ENCODE measurements at regions not wholly inside any gene's neighbourhood (a gene's known extent, or its start where the extent isn't known, plus 50 kb on each side); places are given as distances from the start of the nearest gene placed in this dataset.

- no peak overlapping the region for H3K27ac ChIP-seq (ENCODE audit: low read depth, low read length)
- H3K9me3 ChIP-seq (ENCODE audit: low read length), result no peaks in the 10 kb centered on the region
- H3K36me3 ChIP-seq (ENCODE audit: insufficient read depth, low read length), result no peaks in the 10 kb centered on the region
- H3K27me3 ChIP-seq (ENCODE audit: control insufficient read depth in 1 of 2, insufficient read depth in 2 of 2, low read length in 2 of 2), result no peaks in the 10 kb centered on the region
- no peak overlapping the region for H3K9ac ChIP-seq (ENCODE audit: low read length)
- no peak overlapping the region for H3K4me3 ChIP-seq (ENCODE audit: low read depth in 1 of 2, low read length in 2 of 2)
- no peaks in the 10 kb centered on the region for H3K4me1 ChIP-seq (ENCODE audit: insufficient read depth, low read length)
These were observed 389.2 kb upstream of the PRICKLE1 start for GRCh38 chr12:42978708-42979107.

- Histone ChIP-seq H3K36me3 (ENCODE audit: insufficient read depth, low read length) (no peaks in the 10 kb centered on the region), H3K4me3 (ENCODE audit: low read depth in 1 of 2, low read length in 2 of 2) (no peak overlapping the region), H3K4me1 (ENCODE audit: insufficient read depth, low read length) (no peaks in the 10 kb centered on the region), H3K9me3 (ENCODE audit: low read length) (no peaks in the 10 kb centered on the region), H3K27ac (ENCODE audit: low read depth, low read length) (no peak overlapping the region), H3K9ac (ENCODE audit: low read length) (no peak overlapping the region), H3K27me3 (ENCODE audit: control insufficient read depth in 1 of 2, insufficient read depth in 2 of 2, low read length in 2 of 2) (no peaks in the 10 kb centered on the region)
These were observed 388.1 kb upstream of the PRICKLE1 start for GRCh38 chr12:42977451-42978230.

GRCh38 chr12:42976620-42977019, 387.1 kb upstream of the PRICKLE1 start:
- Histone ChIP-seq H3K9me3 (ENCODE audit: low read length) (no peaks in the 10 kb centered on the region), H3K4me3 (ENCODE audit: low read depth in 1 of 2, low read length in 2 of 2) (no peak overlapping the region), H3K9ac (ENCODE audit: low read length) (no peak overlapping the region), H3K36me3 (ENCODE audit: insufficient read depth, low read length) (no peaks in the 10 kb centered on the region), H3K4me1 (ENCODE audit: insufficient read depth, low read length) (no peaks in the 10 kb centered on the region), H3K27me3 (ENCODE audit: control insufficient read depth in 1 of 2, insufficient read depth in 2 of 2, low read length in 2 of 2) (no peaks in the 10 kb centered on the region), H3K27ac (ENCODE audit: low read depth, low read length) (no peak overlapping the region)

GRCh38 chr12:42976122-42976521, 386.6 kb upstream of the PRICKLE1 start:
- Histone ChIP-seq H3K9ac (ENCODE audit: low read length) (no peak overlapping the region), H3K4me3 (ENCODE audit: low read depth in 1 of 2, low read length in 2 of 2) (no peak overlapping the region), H3K36me3 (ENCODE audit: insufficient read depth, low read length) (no peaks in the 10 kb centered on the region), H3K27ac (ENCODE audit: low read depth, low read length) (no peak overlapping the region), H3K27me3 (ENCODE audit: control insufficient read depth in 1 of 2, insufficient read depth in 2 of 2, low read length in 2 of 2) (no peaks in the 10 kb centered on the region), H3K4me1 (ENCODE audit: insufficient read depth, low read length) (no peaks in the 10 kb centered on the region), H3K9me3 (ENCODE audit: low read length) (no peaks in the 10 kb centered on the region)

GRCh38 chr12:42969355-42969754, 379.8 kb upstream of the PRICKLE1 start:
- Histone ChIP-seq H3K9me3 (ENCODE audit: low read length) (no peaks in the 10 kb centered on the region), H3K9ac (ENCODE audit: low read length) (no peak overlapping the region), H3K4me1 (ENCODE audit: insufficient read depth, low read length) (no peaks in the 10 kb centered on the region), H3K27me3 (ENCODE audit: control insufficient read depth in 1 of 2, insufficient read depth in 2 of 2, low read length in 2 of 2) (no peaks in the 10 kb centered on the region), H3K4me3 (ENCODE audit: low read depth in 1 of 2, low read length in 2 of 2) (no peak overlapping the region), H3K27ac (ENCODE audit: low read depth, low read length) (no peak overlapping the region), H3K36me3 (ENCODE audit: insufficient read depth, low read length) (no peaks in the 10 kb centered on the region)

- no peak overlapping the region for H3K27ac ChIP-seq (ENCODE audit: low read depth, low read length)
These were observed 378.9 kb upstream of the PRICKLE1 start for GRCh38 chr12:42968426-42968825.

GRCh38 chr12:42967850-42968249, 378.3 kb upstream of the PRICKLE1 start:
- no peaks in the 10 kb centered on the region for H3K4me1 ChIP-seq (ENCODE audit: insufficient read depth, low read length)
- no peak overlapping the region for H3K4me3 ChIP-seq (ENCODE audit: low read depth in 1 of 2, low read length in 2 of 2)
- no peaks in the 10 kb centered on the region for H3K36me3 ChIP-seq (ENCODE audit: insufficient read depth, low read length)
- H3K9me3 ChIP-seq (ENCODE audit: low read length), result no peaks in the 10 kb centered on the region
- no peak overlapping the region for H3K27ac ChIP-seq (ENCODE audit: low read depth, low read length)
- H3K27me3 ChIP-seq (ENCODE audit: control insufficient read depth in 1 of 2, insufficient read depth in 2 of 2, low read length in 2 of 2), result no peaks in the 10 kb centered on the region
- no peak overlapping the region for H3K9ac ChIP-seq (ENCODE audit: low read length)

More at GRCh38 chr12:42968426-42968825, 378.9 kb upstream of the PRICKLE1 start:
- Histone ChIP-seq H3K9me3 (ENCODE audit: low read length) (no peaks in the 10 kb centered on the region), H3K4me3 (ENCODE audit: low read depth in 1 of 2, low read length in 2 of 2) (no peak overlapping the region), H3K4me1 (ENCODE audit: insufficient read depth, low read length) (no peaks in the 10 kb centered on the region), H3K36me3 (ENCODE audit: insufficient read depth, low read length) (no peaks in the 10 kb centered on the region), H3K9ac (ENCODE audit: low read length) (no peak overlapping the region), H3K27me3 (ENCODE audit: control insufficient read depth in 1 of 2, insufficient read depth in 2 of 2, low read length in 2 of 2) (no peaks in the 10 kb centered on the region)

GRCh38 chr12:42963988-42964387, 374.4 kb upstream of the PRICKLE1 start:
- H3K4me1 ChIP-seq (ENCODE audit: insufficient read depth, low read length), result no peaks in the 10 kb centered on the region
- no peaks in the 10 kb centered on the region for H3K36me3 ChIP-seq (ENCODE audit: insufficient read depth, low read length)
- no peak overlapping the region for H3K9ac ChIP-seq (ENCODE audit: low read length)
- no peaks in the 10 kb centered on the region for H3K27me3 ChIP-seq (ENCODE audit: control insufficient read depth in 1 of 2, insufficient read depth in 2 of 2, low read length in 2 of 2)
- H3K9me3 ChIP-seq (ENCODE audit: low read length), result no peaks in the 10 kb centered on the region
- no peak overlapping the region for H3K4me3 ChIP-seq (ENCODE audit: low read depth in 1 of 2, low read length in 2 of 2)
- no peak overlapping the region for H3K27ac ChIP-seq (ENCODE audit: low read depth, low read length)

- Histone ChIP-seq H3K27me3 (ENCODE audit: control insufficient read depth in 1 of 2, insufficient read depth in 2 of 2, low read length in 2 of 2) (no peaks in the 10 kb centered on the region), H3K9me3 (ENCODE audit: low read length) (no peaks in the 10 kb centered on the region), H3K36me3 (ENCODE audit: insufficient read depth, low read length) (no peaks in the 10 kb centered on the region), H3K27ac (ENCODE audit: low read depth, low read length) (no peak overlapping the region), H3K4me1 (ENCODE audit: insufficient read depth, low read length) (no peaks in the 10 kb centered on the region), H3K4me3 (ENCODE audit: low read depth in 1 of 2, low read length in 2 of 2) (no peak overlapping the region), H3K9ac (ENCODE audit: low read length) (no peak overlapping the region)
These were observed 372.8 kb upstream of the PRICKLE1 start for GRCh38 chr12:42962384-42962783.

- Histone ChIP-seq H3K4me1 (ENCODE audit: insufficient read depth, low read length) (no peaks in the 10 kb centered on the region), H3K27me3 (ENCODE audit: control insufficient read depth in 1 of 2, insufficient read depth in 2 of 2, low read length in 2 of 2) (no peaks in the 10 kb centered on the region), H3K9ac (ENCODE audit: low read length) (no peak overlapping the region), H3K4me3 (ENCODE audit: low read depth in 1 of 2, low read length in 2 of 2) (no peak overlapping the region), H3K36me3 (ENCODE audit: insufficient read depth, low read length) (no peaks in the 10 kb centered on the region), H3K27ac (ENCODE audit: low read depth, low read length) (no peak overlapping the region), H3K9me3 (ENCODE audit: low read length) (no peaks in the 10 kb centered on the region)
These were observed 371.8 kb upstream of the PRICKLE1 start for GRCh38 chr12:42961395-42961794.

GRCh38 chr12:42960087-42960527, 370.6 kb upstream of the PRICKLE1 start:
- H3K36me3 ChIP-seq (ENCODE audit: insufficient read depth, low read length), result no peaks in the 10 kb centered on the region
- H3K9me3 ChIP-seq (ENCODE audit: low read length), result no peaks in the 10 kb centered on the region
- no peak overlapping the region for H3K4me3 ChIP-seq (ENCODE audit: low read depth in 1 of 2, low read length in 2 of 2)
- H3K27me3 ChIP-seq (ENCODE audit: control insufficient read depth in 1 of 2, insufficient read depth in 2 of 2, low read length in 2 of 2), result no peaks in the 10 kb centered on the region
- no peaks in the 10 kb centered on the region for H3K4me1 ChIP-seq (ENCODE audit: insufficient read depth, low read length)
- no peak overlapping the region for H3K9ac ChIP-seq (ENCODE audit: low read length)
- no peak overlapping the region for H3K27ac ChIP-seq (ENCODE audit: low read depth, low read length)

GRCh38 chr12:42958291-42958674, 368.7 kb upstream of the PRICKLE1 start:
- no peaks in the 10 kb centered on the region for H3K36me3 ChIP-seq (ENCODE audit: insufficient read depth, low read length)
- H3K4me3 ChIP-seq (ENCODE audit: low read depth in 1 of 2, low read length in 2 of 2), result no peak overlapping the region
- no peaks in the 10 kb centered on the region for H3K9me3 ChIP-seq (ENCODE audit: low read length)
- no peaks in the 10 kb centered on the region for H3K4me1 ChIP-seq (ENCODE audit: insufficient read depth, low read length)
- no peak overlapping the region for H3K27ac ChIP-seq (ENCODE audit: low read depth, low read length)
- H3K27me3 ChIP-seq (ENCODE audit: control insufficient read depth in 1 of 2, insufficient read depth in 2 of 2, low read length in 2 of 2), result no peaks in the 10 kb centered on the region
- no peak overlapping the region for H3K9ac ChIP-seq (ENCODE audit: low read length)
